HCT116 (cell line): ENCODE measurements at regions not wholly inside any gene's neighbourhood (a gene's known extent, or its start where the extent isn't known, plus 50 kb on each side); places are given as distances from the start of the nearest gene placed in this dataset.

Source experiments
- ATAC-seq: fragments of 200-7000 bp; cut with Tn5 transposase; 2 replicates; pipeline ENCODE4 v1.9.1; 2020; ENCODE audit warnings: mild to moderate bottlenecking, moderate library complexity
- BruUV-seq: library from RNA; stranded (reverse); fragments of 400-500 nt; replicated peaks from 2 replicates; lab custom pipeline; 2021; lab: Mats Ljungman, UMichigan
- CTCF ChIA-PET: fragments of 300-600 bp; sonication (Branson Sonifier 250); formaldehyde crosslinking; loops from one replicate; lab custom pipeline; 2021; ENCODE audit warnings: antibody characterized with exemption; lab: Charles Lee
- POLR2A ChIA-PET: fragments of 300-600, 350-600 bp; sonication (Branson Sonifier 250); formaldehyde crosslinking; loops from one replicate; lab custom pipeline; 2021; ENCODE audit warnings: antibody characterized with exemption; lab: Charles Lee
- RAD21 ChIA-PET, 2 experiments: fragments of 300-600 bp; sonication (Branson Sonifier 250); formaldehyde crosslinking; loops; one replicate each; lab custom pipeline; 2023; ENCODE audit warnings: low total read pairs in 2 of 2; ENCODE audit not compliant: uncharacterized antibody in 2 of 2, unreplicated experiment in 2 of 2, low non-redundant PET in 1 of 2; lab: Charles Lee
- DNase-seq: peaks from one replicate; pipeline ENCODE4 v3.0.0-alpha.2; 2010; ENCODE audit warnings: low read depth, low spot score
- H2AFZ ChIP-seq: fragments of 200-600 bp; shearing (Covaris generic), sonication (generic); 2 replicates; pipeline ENCODE4 v1.6.1; 2017; ENCODE audit warnings: low read depth, mixed run types, mixed read lengths, antibody characterized with exemption, low read length; ENCODE audit not compliant: poor library complexity, severe bottlenecking
- H3K27ac ChIP-seq: 2 replicates; pipeline ENCODE4 v1.5.1; 2012; ENCODE audit warnings: low read depth, low read length
- H3K27me3 ChIP-seq: fragments of 200-600 bp; sonication (generic); 2 replicates; pipeline ENCODE4 v1.6.1; 2016; ENCODE audit warnings: mixed run types, low read length, mixed read lengths; ENCODE audit not compliant: insufficient read depth
- H3K36me3 ChIP-seq, 2 experiments: fragments of 200-500 bp in 1 of 2; fragments of 200-600 bp in 1 of 2; sonication (Bioruptor generic) in 1 of 2; sonication (generic) in 1 of 2; 2 replicates each; pipeline versions ENCODE4 v1.5.1 to v1.6.1; 2014 to 2016; ENCODE audit warnings: low read length in 2 of 2, inconsistent platforms in 1 of 2, mixed read lengths in 1 of 2, mixed run types in 1 of 2; ENCODE audit not compliant: insufficient read depth in 2 of 2, control insufficient read depth in 1 of 2
- H3K4me1 ChIP-seq, 2 experiments: fragments of 200-600 bp in 1 of 2; sonication (generic) in 1 of 2; 2 replicates each; pipeline versions ENCODE4 v1.5.1 to v1.6.1; 2012 to 2017; ENCODE audit warnings: low read length in 2 of 2, inconsistent platforms in 1 of 2, mild to moderate bottlenecking in 1 of 2, mixed read lengths in 1 of 2, mixed run types in 1 of 2, moderate library complexity in 1 of 2; ENCODE audit not compliant: insufficient read depth in 2 of 2, control insufficient read depth in 1 of 2
- H3K4me2 ChIP-seq: fragments of 200-600 bp; sonication (generic); 2 replicates; pipeline ENCODE4 v1.6.1; 2017; ENCODE audit warnings: mixed run types, low read length, mixed read lengths
- H3K4me3 ChIP-seq, 2 experiments: fragments of 200-600 bp in 1 of 2; sonication (generic) in 1 of 2; replicated peaks in 1 of 2; 2 replicates each; pipeline ENCODE4 v1.5.1; 2011 to 2016; ENCODE audit warnings: low read length in 2 of 2, control low read depth in 1 of 2, low read depth in 1 of 2, mild to moderate bottlenecking in 1 of 2, mixed read lengths in 1 of 2, mixed run types in 1 of 2
- H3K79me2 ChIP-seq: fragments of 200-600 bp; sonication (generic); 2 replicates; pipeline ENCODE4 v1.6.1; 2017; ENCODE audit warnings: mild to moderate bottlenecking, mixed run types, low read length, moderate library complexity, mixed read lengths; ENCODE audit not compliant: insufficient read depth
- H3K9ac ChIP-seq: fragments of 200-600 bp; sonication (generic); 2 replicates; pipeline ENCODE4 v1.6.1; 2016; ENCODE audit warnings: low read length, mixed read lengths
- H3K9me2 ChIP-seq: fragments of 200-600 bp; sonication (generic), shearing (Covaris generic); 2 replicates; pipeline ENCODE4 v1.6.1; 2017; ENCODE audit warnings: mixed run types, mild to moderate bottlenecking, moderate library complexity; ENCODE audit not compliant: insufficient read depth
- H3K9me3 ChIP-seq, 2 experiments: fragments of 200-500 bp in 1 of 2; fragments of 200-600 bp in 1 of 2; sonication (Bioruptor generic) in 1 of 2; sonication (generic) in 1 of 2; 2 replicates each; pipeline ENCODE4 v1.6.1; 2014 to 2017; ENCODE audit warnings: low read length in 2 of 2, mixed read lengths in 2 of 2, inconsistent platforms in 1 of 2, low read depth in 1 of 2, mild to moderate bottlenecking in 1 of 2, mixed run types in 1 of 2, moderate library complexity in 1 of 2; ENCODE audit not compliant: control insufficient read depth in 1 of 2, insufficient read depth in 1 of 2
- H4K20me1 ChIP-seq: fragments of 200-600 bp; sonication (generic), shearing (Covaris generic); 2 replicates; pipeline ENCODE4 v1.6.1; 2017; ENCODE audit warnings: mixed run types, mild to moderate bottlenecking, moderate library complexity; ENCODE audit not compliant: insufficient read depth
- ATF3 ChIP-seq: IDR thresholded peaks from 2 replicates; pipeline ENCODE4 v1.6.1; 2012
- CBX3 ChIP-seq: IDR thresholded peaks from 2 replicates; pipeline ENCODE4 v1.6.1; 2012; ENCODE audit warnings: low read depth
- CEBPB ChIP-seq: IDR thresholded peaks from 2 replicates; pipeline ENCODE4 v1.6.1; 2012; ENCODE audit warnings: low read depth
- CTCF ChIP-seq, 3 experiments: fragments of 200-600 bp in 1 of 3; sonication (generic) in 1 of 3; IDR thresholded peaks in 2 of 3; conservative IDR thresholded peaks in 1 of 3; 2 replicates each; pipeline ENCODE4 v1.5.1; 2012 to 2017; ENCODE audit warnings: low read depth in 2 of 3, low read length in 2 of 3, antibody characterized with exemption in 1 of 3, borderline replicate concordance in 1 of 3, control low read depth in 1 of 3, mild to moderate bottlenecking in 1 of 3, mixed read lengths in 1 of 3, mixed run types in 1 of 3, moderate library complexity in 1 of 3; ENCODE audit not compliant: insufficient read depth in 1 of 3
- EZH2 ChIP-seq: fragments of 200-600 bp; sonication (generic); IDR thresholded peaks from 2 replicates; pipeline ENCODE4 v1.6.1; 2017; ENCODE audit warnings: antibody characterized with exemption, mixed run types
- JUND ChIP-seq: IDR thresholded peaks from 2 replicates; pipeline ENCODE4 v1.6.1; 2012
- POLR2AphosphoS5 ChIP-seq: IDR thresholded peaks from 2 replicates; pipeline ENCODE4 v1.6.1; 2011; ENCODE audit warnings: mild to moderate bottlenecking, low read depth, low read length, moderate library complexity
- REST ChIP-seq: IDR thresholded peaks from 2 replicates; pipeline ENCODE4 v1.6.1; 2012; ENCODE audit warnings: low read depth
- SRF ChIP-seq: IDR thresholded peaks from 2 replicates; pipeline ENCODE4 v1.6.1; 2012; ENCODE audit warnings: low read depth
- TCF7L2 ChIP-seq: IDR thresholded peaks from 2 replicates; pipeline ENCODE4 v1.7.0; 2011; ENCODE audit warnings: borderline replicate concordance, inconsistent platforms; ENCODE audit not compliant: insufficient read depth, insufficient read length; ENCODE audit errors: extremely low read depth
- ZFX ChIP-seq: fragments of 450-650 bp; IDR thresholded peaks from 2 replicates; pipeline ENCODE4 v1.6.1; 2017
- intact Hi-C: fragments of 100-400 bp; cut with micrococcal nuclease; formaldehyde crosslinking; loops from 2 replicates; pipeline ENCODE4 v1.10.0; 2022

GRCh38 chr1:187570166-187570565 is 741.4 kb downstream of the PLA2G4A start:
- H3K27me3 ChIP-seq, result no peaks in the 10 kb centered on the region
- H3K79me2 ChIP-seq, result no peaks in the 10 kb centered on the region
- intact Hi-C loops, result no loop called here
- no peak overlapping the region for H3K4me3 ChIP-seq
- ChIA-PET POLR2A (no interaction called here), CTCF (no interaction called here), RAD21 (no interaction called here)
- no peak overlapping the region for H3K9ac ChIP-seq
- ATAC-seq, result no peak
- DNase-seq, result no peak
- H4K20me1 ChIP-seq, result no peaks in the 10 kb centered on the region
- no peaks in the 10 kb centered on the region for H3K4me1 ChIP-seq
- H3K9me3 ChIP-seq, result no peaks in the 10 kb centered on the region
- H2AFZ ChIP-seq, result no peak overlapping the region
- no peaks in the 10 kb centered on the region for H3K36me3 ChIP-seq
- H3K4me2 ChIP-seq, result no peak overlapping the region
- TF ChIP-seq SRF (no peak), POLR2AphosphoS5 (no peak), REST (no peak), JUND (no peak), CBX3 (no peak), EZH2 (no peak), TCF7L2 (no peak), ATF3 (no peak), CEBPB (no peak), ZFX (no peak), CTCF (IDR thresholded peaks at IDR 0.05 in 2 of 3, conservative IDR thresholded peaks at IDR 0.05 in 1 of 3; ENCODE audit: borderline replicate concordance in 1 of 3, insufficient read depth in 1 of 3, low read depth in 2 of 3, low read length in 2 of 3) (no peak)
- no peaks in the 10 kb centered on the region for H3K9me2 ChIP-seq
- no peak overlapping the region for H3K27ac ChIP-seq
- no TSS peak for BruUV-seq
